ENCODE measurements at regions not wholly inside any gene's neighbourhood (a gene's known extent, or its start where the extent isn't known, plus 50 kb on each side); places are given as distances from the start of the nearest gene placed in this dataset.
A peak's percentile ranks its signal among the peaks of the same experiment; 100 is the strongest.

DNA sequence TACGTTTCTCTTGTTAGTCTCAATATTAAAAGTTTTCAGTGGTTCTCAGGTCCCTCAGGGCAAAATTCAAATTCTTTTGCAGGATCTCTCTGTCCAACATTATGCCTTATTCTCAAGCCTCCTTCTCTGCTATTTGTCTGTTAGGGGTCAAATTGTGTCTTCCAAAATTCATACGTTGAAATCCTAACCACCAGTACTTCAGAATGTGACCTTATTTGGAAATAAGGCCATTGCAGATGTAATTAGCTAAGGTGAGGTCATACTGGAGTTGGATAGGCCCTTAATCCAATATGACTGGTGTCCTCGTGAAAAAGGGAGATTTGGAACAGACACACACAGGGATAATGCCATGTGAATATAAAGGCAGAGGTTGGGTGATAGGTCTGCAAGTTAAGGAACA lies 64.1 kb upstream of the ADGRF1 start:
- Histone ChIP-seq H3K27ac (no peak overlapping the region), H3K4me3 (no peak overlapping the region), H3K9me3 (no peaks in the 10 kb centered on the region), H3K27me3 (peaks cover 0 to 5% (median 0%) of the 10 kb centered on the region in 9 donors), H3K4me1 (peaks cover 0 to 10% (median 0%) of the 10 kb centered on the region in 12 donors), H3K36me3 (no peaks in the 10 kb centered on the region)
- TF ChIP-seq, protein P1, sequence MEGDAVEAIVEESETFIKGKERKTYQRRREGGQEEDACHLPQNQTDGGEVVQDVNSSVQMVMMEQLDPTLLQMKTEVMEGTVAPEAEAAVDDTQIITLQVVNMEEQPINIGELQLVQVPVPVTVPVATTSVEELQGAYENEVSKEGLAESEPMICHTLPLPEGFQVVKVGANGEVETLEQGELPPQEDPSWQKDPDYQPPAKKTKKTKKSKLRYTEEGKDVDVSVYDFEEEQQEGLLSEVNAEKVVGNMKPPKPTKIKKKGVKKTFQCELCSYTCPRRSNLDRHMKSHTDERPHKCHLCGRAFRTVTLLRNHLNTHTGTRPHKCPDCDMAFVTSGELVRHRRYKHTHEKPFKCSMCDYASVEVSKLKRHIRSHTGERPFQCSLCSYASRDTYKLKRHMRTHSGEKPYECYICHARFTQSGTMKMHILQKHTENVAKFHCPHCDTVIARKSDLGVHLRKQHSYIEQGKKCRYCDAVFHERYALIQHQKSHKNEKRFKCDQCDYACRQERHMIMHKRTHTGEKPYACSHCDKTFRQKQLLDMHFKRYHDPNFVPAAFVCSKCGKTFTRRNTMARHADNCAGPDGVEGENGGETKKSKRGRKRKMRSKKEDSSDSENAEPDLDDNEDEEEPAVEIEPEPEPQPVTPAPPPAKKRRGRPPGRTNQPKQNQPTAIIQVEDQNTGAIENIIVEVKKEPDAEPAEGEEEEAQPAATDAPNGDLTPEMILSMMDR (IDR thresholded peaks at IDR 0.05) = no peak
- TF ChIP-seq POLR2A (IDR thresholded peaks at IDR 0.05) = no peak
- intact Hi-C loops (cut with DNase I) = no loop called here
- 49 to 85% (median 76%) methylated on average over 3 of the region's 3 CpGs for WGBS, 4 donors
- ATAC-seq (no peak), DNase-seq (no peak)

DNA sequence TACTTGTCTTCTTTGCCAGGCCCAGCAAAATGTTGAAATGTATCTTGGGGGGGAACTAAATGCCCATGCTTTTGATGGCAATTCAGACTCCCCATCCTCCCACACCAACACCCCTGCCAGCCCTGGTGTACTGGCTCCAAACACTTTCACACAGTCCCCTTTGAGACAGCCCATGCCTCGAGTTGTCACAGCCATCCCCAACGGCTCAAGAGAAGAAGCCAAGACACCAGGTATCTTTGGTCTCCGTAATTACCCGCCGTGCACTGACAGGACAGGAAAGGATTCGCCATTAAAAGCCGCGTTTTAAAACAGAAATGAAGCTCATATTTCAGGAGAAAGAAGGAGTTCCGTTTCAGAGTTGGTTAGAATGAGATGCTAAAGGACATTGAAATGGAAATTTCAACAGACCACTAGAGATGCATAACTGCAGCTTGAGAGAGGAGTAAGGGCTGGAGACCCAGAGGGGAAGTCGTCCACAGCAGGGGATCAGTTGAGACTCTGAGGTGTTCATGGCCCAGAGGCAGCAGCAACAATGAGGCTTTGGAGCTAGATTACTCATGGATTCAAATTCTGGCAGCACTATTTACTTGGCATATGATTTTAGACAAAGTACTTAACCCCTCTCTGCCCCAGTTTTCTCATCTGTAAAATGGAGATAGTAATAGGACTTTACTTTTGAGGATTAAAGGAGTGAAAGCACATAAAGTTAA lies 63.5 kb upstream of the ADGRF1 start:
- Histone ChIP-seq H3K27me3 (peaks cover 0 to 5% (median 0%) of the 10 kb centered on the region in 9 donors), H3K4me3 (no peak overlapping the region), H3K4me1 (peaks cover 0 to 10% (median 0%) of the 10 kb centered on the region in 12 donors), H3K36me3 (no peaks in the 10 kb centered on the region), H3K9me3 (no peaks in the 10 kb centered on the region), H3K27ac (no peak overlapping the region)
- no peak for TF ChIP-seq POLR2A (IDR thresholded peaks at IDR 0.05)
- TF ChIP-seq, protein P1 (IDR thresholded peaks at IDR 0.05) = no peak
- WGBS, 4 donors = 86 to 91% (median 88%) methylated on average over 10 of the region's 10 CpGs
- intact Hi-C loops (cut with DNase I) = no loop called here
- DNase-seq (no peak), ATAC-seq (no peak)

DNA sequence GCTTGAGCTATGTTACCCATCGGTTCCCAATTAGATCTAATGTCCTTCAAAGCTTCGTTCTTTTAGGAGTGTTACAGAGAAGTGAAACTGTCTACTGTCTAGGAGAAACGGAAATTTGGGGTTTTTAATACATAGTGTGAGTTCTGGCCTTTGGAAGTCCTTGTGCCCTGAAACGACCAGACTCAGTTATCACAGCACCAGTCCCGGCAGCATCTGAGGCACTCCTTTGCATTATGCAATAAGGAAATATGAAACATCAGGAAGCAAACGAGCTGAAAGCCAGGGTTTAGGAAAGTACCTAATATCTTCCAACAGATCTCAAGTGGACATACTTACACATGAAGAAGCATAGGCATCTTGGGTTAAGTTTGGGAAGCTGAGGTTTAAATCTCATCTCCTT lies 61.8 kb upstream of the ADGRF1 start:
- Histone ChIP-seq H3K27ac (no peak overlapping the region), H3K4me3 (no peak overlapping the region), H3K9me3 (no peaks in the 10 kb centered on the region), H3K36me3 (no peaks in the 10 kb centered on the region), H3K4me1 (peaks cover 0 to 10% (median 0%) of the 10 kb centered on the region in 12 donors), H3K27me3 (peaks cover 0 to 5% (median 0%) of the 10 kb centered on the region in 9 donors)
- intact Hi-C loops (cut with DNase I) = no loop called here
- DNase-seq (no peak), ATAC-seq (peak; percentile 31 to 65 (median 48))
- TF ChIP-seq POLR2A (IDR thresholded peaks at IDR 0.05) = no peak
- TF ChIP-seq, protein P1 (IDR thresholded peaks at IDR 0.05) = no peak
- 71 to 76% (median 73%) methylated on average over 6 of the region's 6 CpGs for WGBS, 4 donors

DNA sequence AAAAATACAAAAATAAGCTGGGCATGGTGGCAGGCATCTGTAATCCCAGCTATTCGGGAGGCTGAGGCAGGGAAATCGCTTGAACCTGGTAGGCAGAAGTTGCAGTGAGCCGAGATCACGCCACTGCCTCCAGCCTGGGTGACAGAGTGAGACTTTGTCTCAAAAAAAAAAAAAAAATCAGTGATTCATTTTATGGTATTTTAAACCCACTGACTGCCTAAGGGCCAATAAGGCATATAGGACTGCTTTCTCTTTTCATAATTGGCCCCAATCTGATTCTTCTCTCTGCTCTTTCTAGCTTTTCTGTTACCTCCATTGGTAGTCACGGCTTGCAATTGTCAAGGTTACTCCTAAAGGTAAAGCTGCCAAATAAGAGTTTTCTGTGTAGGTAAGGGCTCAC lies 60.2 kb upstream of the ADGRF1 start:
- Histone ChIP-seq H3K9me3 (no peaks in the 10 kb centered on the region), H3K27ac (no peak overlapping the region), H3K36me3 (no peaks in the 10 kb centered on the region), H3K4me3 (no peak overlapping the region), H3K4me1 (peaks cover 0 to 17% (median 4%) of the 10 kb centered on the region in 12 donors), H3K27me3 (peaks cover 0 to 5% (median 0%) of the 10 kb centered on the region in 9 donors)
- ATAC-seq (no peak), DNase-seq (no peak)
- 94 to 97% (median 96%) methylated on average over 5 of the region's 5 CpGs for WGBS, 4 donors
- intact Hi-C loops (cut with DNase I) = no loop called here
- TF ChIP-seq, protein P1 (IDR thresholded peaks at IDR 0.05) = no peak
- TF ChIP-seq POLR2A (IDR thresholded peaks at IDR 0.05) = no peak
